ENCODE measurements at regions not wholly inside any gene's neighbourhood (a gene's known extent, or its start where the extent isn't known, plus 50 kb on each side); places are given as distances from the start of the nearest gene placed in this dataset.
"Not testable (repeated sequence)": the region's sequence is repeated elsewhere in the genome, so short reads cannot be mapped to it uniquely, and the experiment has no call there.

DNA sequence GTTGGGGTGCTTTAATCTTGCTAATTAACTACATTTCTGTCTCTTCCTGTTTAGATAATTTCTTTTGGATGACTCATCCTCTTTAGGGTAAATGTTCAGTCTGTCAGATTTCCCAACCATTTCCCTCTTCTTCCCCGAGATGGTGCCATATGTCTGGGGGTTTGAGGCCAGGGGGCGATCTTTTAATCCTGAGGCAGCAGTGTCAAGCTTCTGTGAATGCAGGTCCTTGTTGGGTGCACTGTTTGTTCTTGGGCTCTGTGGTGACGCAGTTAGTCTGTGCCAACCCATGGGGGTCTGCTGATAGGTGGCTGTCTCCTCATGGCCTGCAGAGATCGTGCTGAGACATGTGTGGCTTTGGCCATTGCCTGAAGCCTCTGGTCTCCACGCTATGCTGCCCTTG lies 420.4 kb downstream of the NDFIP2 start:
- TF ChIP-seq CTCF (IDR thresholded peaks at IDR 0.05), result no peak
- DNase-seq (ENCODE audit: low spot score) (no peak), ATAC-seq (ENCODE audit: low FRiP score) (no peak)

- DNase-seq (ENCODE audit: low spot score) (no peak), ATAC-seq (ENCODE audit: low FRiP score) (no peak)
Observed at GRCh38 chr13:79900356-79900755, 419.4 kb downstream of the NDFIP2 start.

DNA sequence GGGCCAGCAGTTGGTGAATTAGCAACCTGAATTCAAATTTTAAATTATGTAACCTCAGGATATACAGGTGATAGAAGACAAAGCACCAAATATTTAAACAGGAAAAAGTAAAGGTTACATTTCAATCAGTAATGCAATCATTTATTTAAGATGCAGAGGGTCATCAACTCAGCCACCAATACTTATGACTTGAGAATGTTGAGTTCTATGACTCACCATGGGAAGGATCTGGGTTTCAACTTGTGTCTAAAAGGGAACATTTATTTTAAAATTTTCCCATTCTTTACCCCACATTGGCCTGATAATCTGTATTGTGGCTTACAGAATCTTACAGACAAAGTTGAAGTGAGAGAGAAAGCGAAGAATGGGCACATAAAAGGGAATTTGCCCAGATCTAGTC lies 418.0 kb downstream of the NDFIP2 start:
- DNase-seq (ENCODE audit: low spot score) (no peak), ATAC-seq (ENCODE audit: low FRiP score) (no peak)
- TF ChIP-seq CTCF (IDR thresholded peaks at IDR 0.05), result no peak

More at GRCh38 chr13:79900356-79900755, 419.4 kb downstream of the NDFIP2 start:
- no peak for TF ChIP-seq CTCF (IDR thresholded peaks at IDR 0.05)

DNA sequence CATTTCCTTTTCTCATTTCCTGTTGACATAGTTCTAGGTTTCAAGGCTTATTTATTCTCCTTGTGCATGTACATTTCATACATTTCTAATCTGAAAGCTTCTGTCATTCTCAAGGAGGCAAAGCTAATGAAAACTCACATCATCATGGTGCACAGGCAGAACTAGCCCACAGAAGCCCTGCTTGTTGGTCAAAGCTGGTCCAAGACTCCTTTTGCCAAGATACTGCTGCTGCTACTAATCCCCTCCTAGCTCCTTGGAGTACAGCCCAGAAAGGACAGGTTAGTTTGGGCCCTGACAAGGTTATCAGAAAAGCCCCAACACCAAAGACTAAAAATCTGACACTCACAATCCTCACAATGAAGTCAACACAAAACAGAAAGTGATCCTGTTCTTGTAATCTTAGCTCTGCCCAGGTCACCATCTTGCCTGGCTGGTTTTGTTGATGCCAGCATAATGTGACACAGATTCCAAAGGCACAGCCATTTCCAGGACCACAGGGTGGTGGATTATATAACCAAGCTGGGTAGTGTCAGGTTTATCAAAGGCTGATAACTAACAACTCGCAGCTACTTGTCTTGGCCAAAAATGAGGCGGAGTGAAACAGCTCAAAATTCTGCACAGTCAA lies 417.4 kb downstream of the NDFIP2 start:
- ATAC-seq (ENCODE audit: low FRiP score) (no peak), DNase-seq (ENCODE audit: low spot score) (no peak)
- TF ChIP-seq CTCF (IDR thresholded peaks at IDR 0.05), result no peak

- ATAC-seq (ENCODE audit: low FRiP score), result no peak
- no peak for TF ChIP-seq CTCF (IDR thresholded peaks at IDR 0.05)
- no peak for DNase-seq (ENCODE audit: low spot score)
Observed at GRCh38 chr13:79896851-79897250, 415.9 kb downstream of the NDFIP2 start.

- ATAC-seq (ENCODE audit: low FRiP score), result no peak
- no peak for DNase-seq (ENCODE audit: low spot score)
- TF ChIP-seq CTCF (IDR thresholded peaks at IDR 0.05), result no peak
Observed at GRCh38 chr13:79895416-79895815, 414.5 kb downstream of the NDFIP2 start.

GRCh38 chr13:79887278-79887677 lies 406.3 kb downstream of the NDFIP2 start:
- ATAC-seq (ENCODE audit: low FRiP score); DNase-seq (ENCODE audit: low spot score): not testable (repeated sequence)

Measured in omental fat pad (tissue), 3 donors.